Retina (tissue), 1 donor: ENCODE measurements at regions not wholly inside any gene's neighbourhood (a gene's known extent, or its start where the extent isn't known, plus 50 kb on each side); places are given as distances from the start of the nearest gene placed in this dataset.

Source experiments
- DNase-seq: peaks from one replicate; pipeline ENCODE4 v3.0.0-alpha.2; 2016

- DNase-seq: no peak
These were observed 66.7 kb upstream of the PNMA1 start for GRCh38 chr14:73780896-73781295.

GRCh38 chr14:73780391-73780790 is 66.2 kb upstream of the PNMA1 start:
- no peak for DNase-seq

GRCh38 chr14:73778736-73779135 is 64.6 kb upstream of the PNMA1 start:
- no peak for DNase-seq

GRCh38 chr14:73777420-73777819 is 63.2 kb upstream of the PNMA1 start:
- DNase-seq: no peak

GRCh38 chr14:73776194-73776537 is 62.0 kb upstream of the PNMA1 start:
- DNase-seq: no peak

GRCh38 chr14:73775339-73776193 is 61.4 kb upstream of the PNMA1 start:
- DNase-seq: no peak

GRCh38 chr14:73774671-73775070 is 60.5 kb upstream of the PNMA1 start:
- no peak for DNase-seq

- no peak for DNase-seq
These were observed 60.0 kb upstream of the PNMA1 start for GRCh38 chr14:73774241-73774570.

- DNase-seq: no peak
These were observed 59.5 kb upstream of the PNMA1 start for GRCh38 chr14:73773441-73774240.

GRCh38 chr14:73771848-73772638 is 57.9 kb upstream of the PNMA1 start:
- DNase-seq: peak; percentile 65

GRCh38 chr14:73770977-73771847 is 57.0 kb upstream of the PNMA1 start:
- no peak for DNase-seq

- no peak for DNase-seq
These were observed 53.9 kb upstream of the PNMA1 start for GRCh38 chr14:73768107-73768506.

GRCh38 chr14:73764406-73765280 is 50.5 kb upstream of the PNMA1 start:
- DNase-seq: no peak
